H1 (cell line): ENCODE measurements at regions not wholly inside any gene's neighbourhood (a gene's known extent, or its start where the extent isn't known, plus 50 kb on each side); places are given as distances from the start of the nearest gene placed in this dataset.

Experiments used
- POLR2A ChIP-seq, 2 experiments: IDR thresholded peaks; 1 replicate in 1 of 2; 2 replicates in 1 of 2; pipeline ENCODE4 v1.6.1; 2011; ENCODE audit warnings: low read depth in 2 of 2, low read length in 2 of 2, mild to moderate bottlenecking in 2 of 2; ENCODE audit errors: control extremely low read depth in 1 of 2
- TF ChIP-seq, protein P1 (sequence below), 3 experiments: IDR thresholded peaks; 1 replicate in 2 of 3; 2 replicates in 1 of 3; pipeline versions ENCODE4 v1.5.1 to v1.6.1; 2011; ENCODE audit warnings: low read length in 3 of 3, mild to moderate bottlenecking in 3 of 3, inconsistent platforms in 2 of 3, low read depth in 1 of 3, moderate library complexity in 1 of 3; ENCODE audit not compliant: insufficient read depth in 1 of 3; ENCODE audit errors: control extremely low read depth in 1 of 3

DNA sequence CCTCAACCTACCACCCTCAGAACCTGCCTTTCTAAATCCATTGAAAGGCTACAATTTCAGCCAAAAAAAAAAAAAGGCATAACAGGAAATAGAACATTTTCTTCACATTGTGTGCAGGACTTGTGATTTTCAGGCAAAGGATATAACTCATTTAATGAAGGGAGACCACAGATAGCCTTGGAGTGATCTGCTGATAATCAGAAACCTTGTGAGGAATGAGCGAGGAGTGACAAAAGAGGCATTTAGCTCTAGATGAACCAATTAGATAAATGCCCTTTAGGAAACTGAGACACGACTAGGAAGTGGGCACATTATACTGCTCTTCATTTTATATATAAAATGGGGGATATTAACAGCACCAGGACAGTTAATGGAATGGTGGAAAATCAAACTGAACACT lies 216.5 kb upstream of the GRIA4 start:
- TF ChIP-seq, protein P1, sequence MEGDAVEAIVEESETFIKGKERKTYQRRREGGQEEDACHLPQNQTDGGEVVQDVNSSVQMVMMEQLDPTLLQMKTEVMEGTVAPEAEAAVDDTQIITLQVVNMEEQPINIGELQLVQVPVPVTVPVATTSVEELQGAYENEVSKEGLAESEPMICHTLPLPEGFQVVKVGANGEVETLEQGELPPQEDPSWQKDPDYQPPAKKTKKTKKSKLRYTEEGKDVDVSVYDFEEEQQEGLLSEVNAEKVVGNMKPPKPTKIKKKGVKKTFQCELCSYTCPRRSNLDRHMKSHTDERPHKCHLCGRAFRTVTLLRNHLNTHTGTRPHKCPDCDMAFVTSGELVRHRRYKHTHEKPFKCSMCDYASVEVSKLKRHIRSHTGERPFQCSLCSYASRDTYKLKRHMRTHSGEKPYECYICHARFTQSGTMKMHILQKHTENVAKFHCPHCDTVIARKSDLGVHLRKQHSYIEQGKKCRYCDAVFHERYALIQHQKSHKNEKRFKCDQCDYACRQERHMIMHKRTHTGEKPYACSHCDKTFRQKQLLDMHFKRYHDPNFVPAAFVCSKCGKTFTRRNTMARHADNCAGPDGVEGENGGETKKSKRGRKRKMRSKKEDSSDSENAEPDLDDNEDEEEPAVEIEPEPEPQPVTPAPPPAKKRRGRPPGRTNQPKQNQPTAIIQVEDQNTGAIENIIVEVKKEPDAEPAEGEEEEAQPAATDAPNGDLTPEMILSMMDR (IDR thresholded peaks at IDR 0.05; ENCODE audit: control extremely low read depth in 1 of 3, insufficient read depth in 1 of 3, low read depth in 1 of 3, low read length in 3 of 3) = no peak
- no peak for TF ChIP-seq POLR2A (IDR thresholded peaks at IDR 0.05; ENCODE audit: control extremely low read depth in 1 of 2, low read depth in 2 of 2, low read length in 2 of 2)
